T-helper 2 cell treated with Interferon-gamma antibody and Interleukin-4, amounts not matched to agents 5 μg/mL and 100 μg/mL, for 36 hours (primary cell): ENCODE measurements at regions not wholly inside any gene's neighbourhood (a gene's known extent, or its start where the extent isn't known, plus 50 kb on each side); places are given as distances from the start of the nearest gene placed in this dataset.

Source experiments
- DNase-seq: peaks from one replicate; pipeline ENCODE4 v3.0.0; 2021; ENCODE audit warnings: low spot score
- H3K27ac Mint-ChIP-seq: one replicate; pipeline ENCODE4 v1.8.0; 2021; ENCODE audit warnings: mild to moderate bottlenecking, mixed read lengths
- H3K27me3 Mint-ChIP-seq: one replicate; pipeline ENCODE4 v1.8.0; 2021; ENCODE audit warnings: low read depth, mixed read lengths
- H3K36me3 Mint-ChIP-seq: one replicate; pipeline ENCODE4 v1.8.0; 2021; ENCODE audit warnings: low read depth, mixed read lengths
- H3K4me1 Mint-ChIP-seq: one replicate; pipeline ENCODE4 v1.8.0; 2021; ENCODE audit warnings: low read depth, mixed read lengths
- H3K4me3 Mint-ChIP-seq: one replicate; pipeline ENCODE4 v1.8.0; 2022; ENCODE audit warnings: mild to moderate bottlenecking, moderate library complexity, mixed read lengths
- H3K9me3 Mint-ChIP-seq: one replicate; pipeline ENCODE4 v1.8.0; 2021; ENCODE audit warnings: mixed read lengths

GRCh38 chr10:129123428-129123827 is 343.6 kb upstream of the MGMT start:
- no peak for DNase-seq
- peaks cover 15% of the 10 kb centered on the region for H3K4me1 Mint-ChIP-seq
- peaks cover 29% of the 10 kb centered on the region for H3K27me3 Mint-ChIP-seq
- no peak overlapping the region for H3K4me3 Mint-ChIP-seq
- H3K9me3 Mint-ChIP-seq: no peaks in the 10 kb centered on the region
- peaks cover 1% of the 10 kb centered on the region for H3K36me3 Mint-ChIP-seq
- no peak overlapping the region for H3K27ac Mint-ChIP-seq

DNA sequence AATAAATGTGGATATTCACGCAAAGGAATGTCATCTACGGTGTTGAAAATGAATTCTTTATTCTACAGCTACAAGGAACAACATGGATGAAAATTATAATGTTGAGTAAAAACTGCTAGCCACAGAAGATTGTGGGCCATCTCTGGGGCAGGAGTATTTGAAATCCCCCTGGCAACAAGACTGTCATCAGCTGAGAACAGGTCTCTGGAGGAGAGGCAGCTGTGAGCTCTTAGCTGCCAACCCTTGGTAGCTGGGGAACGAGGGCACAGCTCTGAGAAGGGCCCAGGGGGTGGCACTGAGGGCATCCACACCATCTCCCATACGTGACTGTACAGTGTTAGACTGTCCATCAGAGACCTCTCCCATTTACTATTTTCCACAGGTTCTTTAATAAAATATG is 340.1 kb upstream of the MGMT start:
- DNase-seq: no peak
- Mint-ChIP-seq H3K27ac (no peak overlapping the region), H3K4me1 (peaks cover 1% of the 10 kb centered on the region), H3K27me3 (peaks cover 35% of the 10 kb centered on the region), H3K9me3 (no peaks in the 10 kb centered on the region), H3K4me3 (no peak overlapping the region), H3K36me3 (no peaks in the 10 kb centered on the region)

DNA sequence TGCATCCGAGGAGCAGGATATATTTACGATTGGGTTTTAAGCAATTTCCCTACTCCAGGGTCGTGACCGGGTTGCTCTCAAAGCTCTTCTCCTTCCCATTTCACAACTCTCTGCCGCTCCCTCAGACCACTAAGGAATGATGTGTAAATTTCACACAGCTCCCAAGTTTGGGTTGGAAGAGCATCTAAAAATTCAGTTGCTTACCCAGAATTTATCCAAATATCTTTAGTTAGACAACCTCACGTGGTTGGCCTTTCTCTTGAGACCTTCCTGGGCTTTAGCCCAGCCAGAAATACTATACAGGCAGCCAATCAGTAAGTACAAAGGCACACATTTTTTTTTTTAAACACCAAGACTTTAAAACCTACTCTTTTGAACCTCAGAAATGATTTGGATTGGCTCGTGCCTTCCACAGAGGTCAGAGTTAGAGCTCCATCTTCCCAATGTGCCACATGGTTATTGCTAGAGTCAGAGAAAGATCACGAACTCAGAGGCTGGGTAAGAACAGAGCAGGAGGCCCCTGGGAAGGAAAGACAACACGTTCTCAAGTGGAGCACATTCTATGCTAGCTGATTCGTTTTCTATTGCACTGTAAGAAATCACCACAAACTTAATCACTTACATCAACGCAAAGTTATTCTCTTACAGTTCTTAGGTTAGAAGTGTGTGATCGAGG is 335.4 kb upstream of the MGMT start:
- no peak overlapping the region for H3K27ac Mint-ChIP-seq
- no peaks in the 10 kb centered on the region for H3K4me1 Mint-ChIP-seq
- peaks cover 36% of the 10 kb centered on the region for H3K27me3 Mint-ChIP-seq
- DNase-seq: no peak
- H3K4me3 Mint-ChIP-seq: no peak overlapping the region
- no peaks in the 10 kb centered on the region for H3K36me3 Mint-ChIP-seq
- no peaks in the 10 kb centered on the region for H3K9me3 Mint-ChIP-seq

DNA sequence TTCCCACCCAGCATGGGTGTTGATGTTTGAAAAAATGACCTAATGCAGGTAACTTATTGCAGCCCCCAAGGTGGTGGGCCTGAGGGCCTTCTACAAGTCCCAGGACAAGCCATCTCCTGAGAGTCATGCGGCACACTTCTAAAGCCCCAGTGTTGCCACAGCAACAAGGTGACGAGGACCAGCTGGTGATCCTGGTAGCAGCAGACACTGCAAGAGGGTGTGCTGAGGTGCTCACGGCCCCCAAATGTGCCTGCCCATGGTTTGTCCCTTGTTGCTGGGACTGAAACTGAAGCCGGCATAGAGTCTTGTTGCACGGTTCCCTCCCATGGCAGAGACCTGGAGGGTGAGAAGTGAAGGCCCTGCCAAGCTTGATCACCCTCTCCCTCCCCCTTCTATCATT is 333.2 kb upstream of the MGMT start:
- no peak overlapping the region for H3K27ac Mint-ChIP-seq
- DNase-seq: no peak
- H3K27me3 Mint-ChIP-seq: peaks cover 39% of the 10 kb centered on the region
- H3K4me3 Mint-ChIP-seq: no peak overlapping the region
- no peaks in the 10 kb centered on the region for H3K36me3 Mint-ChIP-seq
- no peaks in the 10 kb centered on the region for H3K9me3 Mint-ChIP-seq
- H3K4me1 Mint-ChIP-seq: no peaks in the 10 kb centered on the region

DNA sequence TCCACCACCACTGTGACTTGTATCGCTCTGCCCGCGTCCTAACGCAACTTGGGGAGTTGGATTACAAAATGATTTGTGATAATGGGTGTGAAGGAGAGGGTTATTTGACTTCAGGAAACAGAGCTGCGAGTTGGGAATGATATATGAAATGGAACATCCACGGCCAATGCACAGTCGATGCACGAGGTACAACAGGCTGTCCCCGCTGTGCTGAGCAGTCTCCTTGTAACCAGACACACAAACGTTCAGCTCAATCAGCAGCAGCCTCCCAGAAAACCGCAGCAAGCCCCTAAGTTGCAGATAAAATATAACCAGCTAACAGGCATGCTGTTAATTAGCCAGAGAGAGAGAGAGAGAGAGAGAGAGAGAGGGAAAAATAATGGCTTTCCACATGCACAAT is 332.7 kb upstream of the MGMT start:
- DNase-seq: no peak
- no peak overlapping the region for H3K27ac Mint-ChIP-seq
- H3K4me3 Mint-ChIP-seq: no peak overlapping the region
- H3K36me3 Mint-ChIP-seq: no peaks in the 10 kb centered on the region
- no peaks in the 10 kb centered on the region for H3K9me3 Mint-ChIP-seq
- H3K4me1 Mint-ChIP-seq: no peaks in the 10 kb centered on the region
- peaks cover 42% of the 10 kb centered on the region for H3K27me3 Mint-ChIP-seq

DNA sequence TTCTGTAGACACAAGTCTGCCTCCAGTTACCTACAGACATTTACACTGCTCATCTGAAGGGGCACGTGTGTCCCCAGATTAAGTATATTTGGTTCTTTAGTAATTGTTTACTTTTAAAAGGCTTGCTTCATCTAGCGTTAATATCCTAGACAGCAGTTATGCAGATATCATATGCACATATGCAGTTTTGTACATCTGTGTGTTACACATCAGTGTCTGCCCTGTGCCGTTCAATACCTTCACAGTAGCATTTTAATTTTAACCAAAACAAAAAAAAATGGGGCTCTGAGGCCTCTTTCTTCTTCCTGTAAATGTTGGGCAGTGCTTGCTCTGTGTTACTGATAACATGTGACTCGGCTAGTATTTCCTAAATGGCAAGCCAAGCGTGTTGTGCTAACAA is 331.4 kb upstream of the MGMT start:
- no peak for DNase-seq
- H3K4me1 Mint-ChIP-seq: peaks cover 6% of the 10 kb centered on the region
- no peak overlapping the region for H3K27ac Mint-ChIP-seq
- no peaks in the 10 kb centered on the region for H3K36me3 Mint-ChIP-seq
- H3K9me3 Mint-ChIP-seq: no peaks in the 10 kb centered on the region
- peaks cover 43% of the 10 kb centered on the region for H3K27me3 Mint-ChIP-seq
- H3K4me3 Mint-ChIP-seq: no peak overlapping the region

DNA sequence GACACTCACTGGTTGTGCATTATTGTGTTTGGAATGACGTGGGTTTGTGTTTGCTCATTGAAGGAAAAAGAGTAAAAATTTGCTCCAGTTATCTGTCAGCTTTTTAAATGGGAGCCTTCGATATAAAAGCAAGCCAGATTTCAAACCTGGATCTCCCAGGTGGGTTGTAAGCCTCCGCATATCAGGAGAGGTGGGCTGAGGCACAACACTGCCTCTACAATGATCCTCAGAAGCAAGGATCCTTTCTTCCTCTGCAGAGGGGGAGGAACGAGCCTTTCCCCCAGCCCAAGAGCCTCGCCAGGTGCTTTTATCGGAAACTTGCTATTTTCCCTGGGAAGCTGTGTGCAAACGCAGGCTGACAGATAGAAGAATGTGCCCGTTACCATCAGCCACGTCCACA is 331.0 kb upstream of the MGMT start:
- Mint-ChIP-seq H3K9me3 (no peaks in the 10 kb centered on the region), H3K4me3 (no peak overlapping the region), H3K4me1 (peaks cover 8% of the 10 kb centered on the region), H3K36me3 (no peaks in the 10 kb centered on the region), H3K27ac (no peak overlapping the region), H3K27me3 (peaks cover 39% of the 10 kb centered on the region)
- no peak for DNase-seq

- Mint-ChIP-seq H3K4me3 (no peak overlapping the region), H3K27me3 (peaks cover 43% of the 10 kb centered on the region), H3K9me3 (no peaks in the 10 kb centered on the region), H3K27ac (no peak overlapping the region), H3K4me1 (peaks cover 8% of the 10 kb centered on the region), H3K36me3 (no peaks in the 10 kb centered on the region)
- DNase-seq: no peak
Observed at GRCh38 chr10:129136951-129137350, 330.1 kb upstream of the MGMT start.

GRCh38 chr10:129140921-129141885 is 325.8 kb upstream of the MGMT start:
- no peak overlapping the region for H3K4me3 Mint-ChIP-seq
- no peaks in the 10 kb centered on the region for H3K9me3 Mint-ChIP-seq
- H3K4me1 Mint-ChIP-seq: peaks cover 18% of the 10 kb centered on the region
- H3K27me3 Mint-ChIP-seq: peaks cover 53% of the 10 kb centered on the region
- DNase-seq: no peak
- no peak overlapping the region for H3K27ac Mint-ChIP-seq
- H3K36me3 Mint-ChIP-seq: no peaks in the 10 kb centered on the region

DNA sequence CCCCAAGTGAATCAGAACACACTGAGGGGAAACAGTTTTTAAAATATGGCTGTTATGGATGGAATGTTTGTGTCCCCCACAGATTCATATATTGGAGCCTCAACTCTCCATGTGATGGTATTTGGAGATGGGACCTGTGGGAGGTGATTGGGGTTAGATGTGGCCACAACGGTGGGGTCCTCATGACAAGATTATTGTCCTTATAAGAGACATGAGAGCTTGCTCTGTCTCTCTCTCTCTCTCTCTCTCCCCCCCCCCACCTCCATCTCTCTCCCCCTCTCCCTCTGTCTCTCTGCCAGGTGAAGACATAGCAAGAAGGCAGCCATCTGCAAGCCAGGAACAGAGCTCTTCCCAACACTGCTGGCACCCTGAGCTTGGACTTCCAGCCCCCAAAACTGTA is 315.8 kb upstream of the MGMT start:
- H3K27me3 Mint-ChIP-seq: peaks cover 8% of the 10 kb centered on the region
- DNase-seq: no peak

GRCh38 chr10:129156406-129156805 is 310.6 kb upstream of the MGMT start:
- no peaks in the 10 kb centered on the region for H3K36me3 Mint-ChIP-seq
- no peak overlapping the region for H3K27ac Mint-ChIP-seq
- peaks cover 4% of the 10 kb centered on the region for H3K27me3 Mint-ChIP-seq
- peaks cover 7% of the 10 kb centered on the region for H3K4me1 Mint-ChIP-seq
- no peak for DNase-seq
- H3K4me3 Mint-ChIP-seq: no peak overlapping the region
- H3K9me3 Mint-ChIP-seq: no peaks in the 10 kb centered on the region

More for the DNA sequence above, 315.8 kb upstream of the MGMT start:
- Mint-ChIP-seq H3K9me3 (no peaks in the 10 kb centered on the region), H3K4me3 (no peak overlapping the region), H3K27ac (no peak overlapping the region), H3K4me1 (no peaks in the 10 kb centered on the region), H3K36me3 (no peaks in the 10 kb centered on the region)

DNA sequence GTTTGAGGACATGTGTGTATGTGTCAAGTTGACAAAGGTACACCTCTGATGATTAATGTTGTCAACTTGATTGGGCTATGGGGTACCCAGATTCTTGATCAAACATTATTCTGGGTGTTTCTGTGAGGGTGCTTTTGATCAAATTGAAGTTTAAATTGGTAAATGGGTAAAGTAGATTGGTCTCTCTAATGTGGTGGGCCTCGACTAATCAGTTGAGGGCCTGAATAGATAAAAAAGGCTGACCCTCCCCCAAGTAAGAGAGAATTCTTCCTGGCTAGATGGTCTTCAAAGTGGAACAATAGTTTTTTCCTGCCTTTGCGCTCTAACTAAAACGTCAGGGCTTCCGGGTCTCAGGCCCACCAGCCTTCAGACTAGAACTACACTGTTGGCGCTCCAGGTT is 309.9 kb upstream of the MGMT start:
- Mint-ChIP-seq H3K4me1 (peaks cover 9% of the 10 kb centered on the region), H3K36me3 (no peaks in the 10 kb centered on the region), H3K4me3 (no peak overlapping the region), H3K27me3 (no peaks in the 10 kb centered on the region), H3K27ac (no peak overlapping the region), H3K9me3 (no peaks in the 10 kb centered on the region)
- DNase-seq: no peak

GRCh38 chr10:129161150-129161549 is 305.9 kb upstream of the MGMT start:
- Mint-ChIP-seq H3K36me3 (no peaks in the 10 kb centered on the region), H3K4me3 (no peak overlapping the region), H3K27ac (no peak overlapping the region), H3K9me3 (no peaks in the 10 kb centered on the region), H3K27me3 (no peaks in the 10 kb centered on the region), H3K4me1 (peaks cover 10% of the 10 kb centered on the region)
- peak; percentile 8 for DNase-seq

GRCh38 chr10:129163531-129163930 is 303.5 kb upstream of the MGMT start:
- H3K4me1 Mint-ChIP-seq: peaks cover 10% of the 10 kb centered on the region
- H3K27ac Mint-ChIP-seq: no peak overlapping the region
- no peaks in the 10 kb centered on the region for H3K36me3 Mint-ChIP-seq
- no peaks in the 10 kb centered on the region for H3K27me3 Mint-ChIP-seq
- no peak overlapping the region for H3K4me3 Mint-ChIP-seq
- no peaks in the 10 kb centered on the region for H3K9me3 Mint-ChIP-seq
- DNase-seq: no peak
